ENCODE measurements at regions not wholly inside any gene's neighbourhood (a gene's known extent, or its start where the extent isn't known, plus 50 kb on each side); places are given as distances from the start of the nearest gene placed in this dataset.

DNA sequence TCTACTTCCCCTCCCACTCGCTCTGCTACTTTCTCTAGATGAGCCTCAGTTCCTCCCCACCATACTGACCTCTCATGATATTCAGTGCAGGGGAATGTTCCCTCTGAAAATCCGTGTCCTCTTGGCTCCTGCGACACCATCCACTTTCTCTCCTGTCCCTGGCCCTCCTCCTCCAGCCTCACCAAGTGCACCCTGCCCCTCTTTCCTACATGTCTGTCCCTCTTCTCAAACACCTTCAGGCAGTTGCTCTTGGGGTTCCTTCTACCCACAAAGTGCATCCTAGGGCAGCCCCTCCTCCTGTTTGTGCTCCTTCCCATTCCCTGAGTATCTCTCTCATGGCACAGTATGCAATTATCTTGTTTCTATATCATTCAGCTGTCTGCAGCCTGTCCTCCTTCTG is 246.4 kb upstream of the RAB6C start (continued):
- TF ChIP-seq, protein P1, sequence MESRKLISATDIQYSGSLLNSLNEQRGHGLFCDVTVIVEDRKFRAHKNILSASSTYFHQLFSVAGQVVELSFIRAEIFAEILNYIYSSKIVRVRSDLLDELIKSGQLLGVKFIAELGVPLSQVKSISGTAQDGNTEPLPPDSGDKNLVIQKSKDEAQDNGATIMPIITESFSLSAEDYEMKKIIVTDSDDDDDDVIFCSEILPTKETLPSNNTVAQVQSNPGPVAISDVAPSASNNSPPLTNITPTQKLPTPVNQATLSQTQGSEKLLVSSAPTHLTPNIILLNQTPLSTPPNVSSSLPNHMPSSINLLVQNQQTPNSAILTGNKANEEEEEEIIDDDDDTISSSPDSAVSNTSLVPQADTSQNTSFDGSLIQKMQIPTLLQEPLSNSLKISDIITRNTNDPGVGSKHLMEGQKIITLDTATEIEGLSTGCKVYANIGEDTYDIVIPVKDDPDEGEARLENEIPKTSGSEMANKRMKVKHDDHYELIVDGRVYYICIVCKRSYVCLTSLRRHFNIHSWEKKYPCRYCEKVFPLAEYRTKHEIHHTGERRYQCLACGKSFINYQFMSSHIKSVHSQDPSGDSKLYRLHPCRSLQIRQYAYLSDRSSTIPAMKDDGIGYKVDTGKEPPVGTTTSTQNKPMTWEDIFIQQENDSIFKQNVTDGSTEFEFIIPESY (IDR thresholded peaks at IDR 0.05), result no peak
- TF ChIP-seq FOXA2 (IDR thresholded peaks at IDR 0.05), result no peak
- no peak for TF ChIP-seq HNF4A (conservative IDR thresholded peaks at IDR 0.05)
- TF ChIP-seq YY1 (IDR thresholded peaks at IDR 0.05), result no peak
- TF ChIP-seq EGR1 (IDR thresholded peaks at IDR 0.05; ENCODE audit: low read depth in 2 of 2), result no peak
- no peak for TF ChIP-seq GABPA (IDR thresholded peaks at IDR 0.05 in 1 of 2, conservative IDR thresholded peaks at IDR 0.05 in 1 of 2)
- no peak for TF ChIP-seq RAD21 (IDR thresholded peaks at IDR 0.05)
- no peak for TF ChIP-seq RXRA (IDR thresholded peaks at IDR 0.05)
- no peak for TF ChIP-seq JUND (IDR thresholded peaks at IDR 0.05)
- TF ChIP-seq FOXA1 (IDR thresholded peaks at IDR 0.05), result no peak

DNA sequence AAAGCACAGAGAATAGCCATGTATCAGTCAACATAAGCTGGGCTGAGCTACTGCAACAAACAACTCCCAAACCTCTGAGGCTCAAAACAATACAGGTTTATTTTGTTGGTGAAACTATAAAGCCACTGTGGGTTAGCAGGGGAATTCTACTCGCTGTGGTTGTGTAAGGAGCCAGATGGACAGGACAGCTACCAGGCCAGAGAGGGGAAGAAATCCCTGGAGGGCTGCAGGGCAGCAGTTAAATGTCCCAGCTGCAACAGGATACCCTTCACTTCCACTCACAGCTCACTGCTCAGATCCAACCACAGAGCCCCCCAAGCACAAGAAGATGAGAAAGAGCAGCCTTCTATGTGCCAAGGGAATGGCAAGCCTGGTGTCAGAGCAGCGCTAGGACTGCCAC is 245.9 kb upstream of the RAB6C start:
- Histone ChIP-seq H3K9me3 (ENCODE audit: control insufficient read depth in 4 of 4, low read length in 3 of 4) (no peaks in the 10 kb centered on the region), H3K4me1 (ENCODE audit: control insufficient read depth in 4 of 4, insufficient read depth in 4 of 4, low read length in 3 of 4) (no peaks in the 10 kb centered on the region), H3K27ac (ENCODE audit: low read depth in 1 of 2, low read length in 2 of 2) (no peak overlapping the region), H3K27me3 (ENCODE audit: control insufficient read depth in 4 of 4, insufficient read depth in 4 of 4, low read length in 3 of 4) (no peaks in the 10 kb centered on the region), H3K4me3 (ENCODE audit: low read depth in 1 of 3, low read length in 3 of 3) (no peak overlapping the region), H3K36me3 (ENCODE audit: control insufficient read depth in 4 of 4, insufficient read depth in 3 of 4, low read depth in 1 of 4, low read length in 3 of 4) (no peaks in the 10 kb centered on the region), H3K9ac (ENCODE audit: low read depth in 1 of 2, low read length in 2 of 2) (no peak overlapping the region)
- DNase-seq (ENCODE audit: low spot score), result no peak
- TF ChIP-seq RXRA (IDR thresholded peaks at IDR 0.05) (no peak), HNF4G (IDR thresholded peaks at IDR 0.05) (no peak), GABPA (IDR thresholded peaks at IDR 0.05 in 1 of 2, conservative IDR thresholded peaks at IDR 0.05 in 1 of 2) (no peak), MAX (IDR thresholded peaks at IDR 0.05) (no peak), ATF3 (IDR thresholded peaks at IDR 0.05) (no peak), JUND (IDR thresholded peaks at IDR 0.05) (no peak), HNF4A (conservative IDR thresholded peaks at IDR 0.05) (no peak), FOXA2 (IDR thresholded peaks at IDR 0.05) (no peak), EGR1 (IDR thresholded peaks at IDR 0.05; ENCODE audit: low read depth in 2 of 2) (no peak), RAD21 (IDR thresholded peaks at IDR 0.05) (no peak), SP1 (IDR thresholded peaks at IDR 0.05) (no peak), REST (IDR thresholded peaks at IDR 0.05) (no peak)
- TF ChIP-seq, protein P1 (IDR thresholded peaks at IDR 0.05), result no peak
- WGBS, result 58% methylated on average over 2 of the region's 2 CpGs

Measured in liver (tissue), 7 donors.